ENCODE measurements at regions not wholly inside any gene's neighbourhood (a gene's known extent, or its start where the extent isn't known, plus 50 kb on each side); places are given as distances from the start of the nearest gene placed in this dataset.

DNA sequence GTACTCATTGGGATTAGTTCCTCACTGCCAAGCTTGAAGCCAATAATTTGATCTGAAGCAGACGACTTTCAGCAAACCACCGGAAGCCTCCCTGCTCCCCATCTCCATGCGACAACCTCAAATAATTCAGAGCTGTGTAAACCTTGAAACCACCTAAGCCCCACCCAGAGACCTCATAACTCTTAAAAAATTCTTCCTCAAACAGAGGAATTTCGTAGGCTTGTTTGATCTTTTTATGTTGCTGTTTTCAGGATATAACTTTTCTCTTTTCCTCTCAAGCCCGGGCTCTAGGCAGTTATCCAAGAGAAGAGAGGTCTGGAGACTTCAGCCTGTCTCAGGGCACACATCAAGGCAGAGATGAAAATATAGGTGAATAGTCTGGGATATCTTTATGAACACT, 311.6 kb downstream of the KCNRG start:
- DNase-seq: no peak

DNA sequence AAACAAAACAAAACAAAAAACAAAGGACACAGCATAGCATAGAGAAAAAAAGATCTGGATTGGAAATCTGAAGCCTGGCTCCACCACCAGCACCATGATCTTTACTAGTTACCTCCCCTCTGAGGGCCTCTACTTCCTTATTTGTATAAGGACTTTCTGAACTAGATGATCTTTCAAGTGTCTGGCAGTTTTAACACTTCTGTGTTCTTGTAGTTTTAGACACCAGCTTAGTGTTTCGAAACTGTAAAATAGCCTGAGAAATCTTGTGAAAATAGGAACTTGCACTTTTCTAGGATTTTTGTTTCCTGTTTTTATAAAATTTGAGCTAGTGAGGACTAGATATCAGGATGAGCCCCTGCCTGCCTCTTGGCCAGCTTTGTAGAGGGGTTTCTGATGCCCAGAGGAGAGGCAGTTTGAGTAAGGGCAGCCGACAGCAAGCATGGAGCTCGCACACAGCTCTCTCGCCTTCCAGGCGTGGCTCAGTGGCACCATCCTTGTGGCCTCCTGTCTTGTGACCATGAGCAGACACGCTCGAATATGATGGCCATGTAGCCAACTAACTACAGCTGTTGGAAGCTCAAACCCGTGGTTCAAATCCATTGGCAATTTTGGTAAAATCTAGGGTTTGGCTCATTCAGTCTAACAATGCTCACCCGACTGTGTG, 319.0 kb downstream of the KCNRG start:
- DNase-seq: no peak

DNA sequence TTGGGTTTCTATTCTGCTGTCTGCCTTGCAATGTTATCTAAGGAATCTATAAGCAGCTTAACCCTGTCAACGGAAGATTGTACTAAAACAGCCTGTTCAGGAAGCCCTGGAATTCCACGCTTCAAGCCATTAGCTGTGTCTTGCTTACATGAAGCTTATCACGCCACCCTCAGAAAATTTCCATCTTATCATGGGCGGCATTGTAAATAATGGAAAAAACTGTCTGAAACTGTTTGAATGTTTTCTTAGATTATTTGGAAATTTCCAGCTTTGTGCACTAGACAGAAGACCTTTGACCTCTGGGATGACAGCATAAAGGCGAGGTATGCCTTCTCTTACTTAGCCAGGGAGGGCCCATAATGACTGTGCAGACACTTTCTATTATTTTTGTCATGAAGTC, 319.7 kb downstream of the KCNRG start:
- no peak for DNase-seq

DNA sequence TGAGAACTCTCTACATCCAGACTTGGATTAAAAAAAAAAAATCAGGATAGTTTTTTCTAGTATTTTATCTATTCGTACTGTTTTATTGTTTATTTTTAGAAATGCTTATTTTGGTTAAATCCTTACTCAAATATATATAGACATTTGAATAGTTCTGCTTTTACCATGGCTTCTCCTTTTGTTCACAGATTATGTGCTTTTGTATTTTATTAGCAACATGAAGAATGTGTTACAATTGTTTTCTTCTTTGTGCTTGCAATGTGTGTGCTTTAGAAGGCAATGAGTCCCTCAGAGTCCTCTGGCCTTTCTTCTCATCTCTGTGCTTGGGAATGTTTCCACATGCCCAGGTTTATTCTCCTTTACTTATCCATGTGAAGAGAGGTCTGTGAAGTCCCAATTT, 324.0 kb downstream of the KCNRG start:
- DNase-seq: no peak

DNA sequence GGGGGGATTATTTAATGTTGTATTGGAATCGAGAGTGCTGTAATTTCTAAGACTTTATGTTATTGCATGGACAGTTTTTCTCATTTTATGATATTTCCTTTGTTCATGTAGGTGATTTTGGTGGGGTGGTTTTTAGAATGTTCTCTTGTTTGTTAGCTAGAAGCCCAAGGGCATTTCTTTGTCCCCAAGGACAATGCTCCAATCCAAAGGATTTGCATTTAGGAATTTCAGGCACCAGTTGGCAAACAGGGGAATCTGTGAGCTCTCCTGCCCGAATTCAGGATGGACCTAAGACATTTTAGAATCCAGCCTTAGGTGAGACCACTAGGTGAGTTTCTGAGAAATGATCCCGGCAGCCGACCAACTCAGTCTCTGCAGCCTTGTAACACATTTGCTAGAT, 324.9 kb downstream of the KCNRG start:
- no peak for DNase-seq

DNA sequence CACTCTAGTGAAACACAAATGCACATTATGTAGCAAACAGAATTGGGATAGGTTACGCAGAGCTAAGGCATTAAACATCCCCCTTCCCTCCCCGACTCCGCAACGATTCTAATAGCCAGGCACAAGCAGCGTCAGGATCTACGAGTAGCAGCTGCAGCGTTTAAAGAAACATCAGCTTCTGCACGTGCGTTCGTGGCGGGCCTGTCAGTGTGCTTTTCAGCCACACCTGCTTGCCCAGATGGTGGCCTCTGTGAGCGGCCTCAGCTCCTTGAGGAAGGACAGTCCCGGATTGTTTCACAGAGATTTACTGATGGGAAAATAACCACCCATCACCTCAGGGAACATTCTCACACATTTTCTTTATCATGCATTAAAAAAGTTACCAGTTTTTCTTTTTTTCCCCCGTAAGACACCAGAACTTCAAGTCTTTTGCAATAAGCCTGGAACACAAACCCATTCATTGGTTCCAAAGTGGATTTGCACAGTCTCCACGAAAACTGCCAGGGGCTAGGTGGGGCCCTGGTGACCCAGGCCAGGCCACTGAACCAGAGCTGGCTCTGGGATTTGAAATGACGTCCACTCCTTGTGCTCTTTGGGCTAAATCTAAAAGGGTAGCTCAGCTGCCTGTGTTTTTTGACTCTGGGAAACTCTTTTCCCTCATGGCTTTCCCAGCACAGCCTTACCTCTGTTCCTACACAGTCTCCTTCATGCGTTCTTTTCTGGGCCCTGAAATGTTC, 325.5 kb downstream of the KCNRG start:
- DNase-seq: no peak

DNA sequence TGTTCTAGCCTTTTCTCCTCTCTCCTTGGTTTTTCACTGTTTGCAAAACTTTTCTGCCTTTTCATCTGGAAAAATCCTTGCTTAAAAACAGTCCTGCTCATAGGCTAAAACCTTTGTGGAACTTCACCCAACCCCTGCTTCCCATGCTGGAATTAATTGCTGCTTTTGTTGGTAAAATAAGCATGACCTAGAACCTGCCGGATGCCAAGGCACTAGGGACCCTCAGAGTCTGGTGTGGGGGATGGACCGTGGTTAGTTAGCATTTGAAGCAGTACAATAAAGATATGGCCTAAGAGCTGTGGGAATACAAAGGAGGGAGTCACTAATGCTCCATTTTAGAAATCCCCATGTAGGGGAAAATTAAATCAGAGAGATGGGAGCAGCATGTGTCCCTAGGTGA, 326.3 kb downstream of the KCNRG start:
- DNase-seq: no peak

DNA sequence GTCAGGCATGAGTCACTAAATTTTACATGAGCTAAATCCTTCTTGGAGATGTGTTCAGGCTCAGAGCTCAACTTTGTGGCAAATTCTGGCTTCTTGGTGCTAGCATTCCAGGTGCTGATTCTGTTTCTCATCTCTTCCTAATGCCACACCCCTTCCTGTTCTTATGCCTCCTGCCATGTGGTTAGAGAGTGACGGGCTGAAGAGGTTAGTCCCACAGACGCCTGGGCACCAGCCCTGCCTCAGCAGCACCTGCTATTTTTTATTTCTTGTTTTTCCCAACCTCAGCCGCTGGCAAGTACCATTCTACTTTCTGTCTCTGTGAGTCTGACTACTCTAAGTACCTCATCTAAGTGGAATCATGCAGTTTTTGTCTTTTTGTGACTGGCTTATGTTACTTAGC, 329.5 kb downstream of the KCNRG start:
- no peak for DNase-seq

DNA sequence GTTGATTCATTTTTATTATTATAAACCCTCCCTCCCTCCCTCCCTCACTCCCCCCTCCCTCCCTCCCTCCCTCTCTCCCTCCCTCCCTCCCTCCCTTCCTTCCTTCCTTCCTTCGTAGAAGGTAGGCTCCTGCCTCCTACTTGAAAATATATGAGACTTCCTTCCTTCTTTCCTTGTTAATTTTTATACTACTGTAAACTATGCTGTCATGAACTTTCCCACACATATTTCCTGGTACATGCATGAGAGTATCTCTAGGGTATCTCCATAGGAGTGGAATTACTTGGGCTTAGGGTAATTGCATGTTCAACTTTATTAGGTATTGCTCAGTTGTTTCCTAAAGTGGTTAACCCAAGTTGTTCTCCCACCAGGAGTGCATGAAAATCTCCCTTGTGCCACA, 330.6 kb downstream of the KCNRG start:
- no peak for DNase-seq

DNA sequence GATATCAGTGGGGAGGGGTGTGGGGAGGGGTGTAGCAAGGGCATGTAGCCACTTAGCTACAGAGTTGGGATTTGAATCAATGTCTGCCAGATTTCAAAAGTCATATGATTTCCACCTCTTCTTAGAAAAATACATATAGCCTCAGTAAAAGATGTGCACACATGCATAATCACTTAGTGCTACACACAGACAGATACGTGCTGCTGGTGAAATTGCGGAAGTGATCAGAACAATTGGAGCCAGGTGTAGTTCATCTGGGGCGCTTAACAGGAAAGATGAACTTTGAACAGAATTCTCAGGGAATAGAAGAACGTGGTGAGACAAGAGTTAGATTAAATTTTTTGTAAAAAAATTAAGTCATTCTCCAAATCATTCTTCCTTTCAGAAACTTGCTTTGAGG, 333.1 kb downstream of the KCNRG start:
- DNase-seq: no peak

DNA sequence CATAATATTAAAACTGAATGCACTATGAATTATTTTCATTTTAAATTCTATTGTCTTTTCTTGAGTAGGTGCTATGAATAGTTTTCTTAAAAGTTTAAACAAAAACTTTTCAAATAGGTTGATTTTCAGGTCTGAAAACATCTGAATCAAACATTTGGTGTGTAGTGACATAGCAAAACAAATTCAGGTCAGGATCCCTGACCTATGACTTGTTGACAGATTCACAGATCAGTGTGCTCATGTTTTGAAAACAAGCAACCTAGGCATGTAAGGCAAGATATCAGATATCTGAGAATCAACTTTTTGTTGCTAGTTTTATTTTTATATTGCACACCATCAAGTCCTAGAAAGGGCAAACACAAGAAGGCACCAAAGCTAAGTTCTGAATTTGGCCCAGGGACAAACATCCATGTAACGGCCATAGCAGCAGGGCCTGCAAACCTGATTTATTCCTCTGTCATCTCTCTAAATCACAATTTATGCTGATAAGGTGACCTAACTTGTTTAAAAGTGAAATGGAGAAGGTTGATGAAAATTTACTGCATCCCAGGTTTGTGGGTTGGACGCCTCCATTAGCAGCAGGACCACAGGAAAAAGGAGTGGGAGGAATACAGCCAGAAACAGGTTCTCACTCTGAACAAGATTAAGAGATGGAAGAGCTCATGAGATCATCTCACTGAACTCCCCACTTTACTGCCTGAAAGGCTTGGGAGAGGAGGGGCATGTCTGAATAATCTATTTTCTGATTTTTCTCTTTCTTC, 337.7 kb downstream of the KCNRG start:
- no peak for DNase-seq

DNA sequence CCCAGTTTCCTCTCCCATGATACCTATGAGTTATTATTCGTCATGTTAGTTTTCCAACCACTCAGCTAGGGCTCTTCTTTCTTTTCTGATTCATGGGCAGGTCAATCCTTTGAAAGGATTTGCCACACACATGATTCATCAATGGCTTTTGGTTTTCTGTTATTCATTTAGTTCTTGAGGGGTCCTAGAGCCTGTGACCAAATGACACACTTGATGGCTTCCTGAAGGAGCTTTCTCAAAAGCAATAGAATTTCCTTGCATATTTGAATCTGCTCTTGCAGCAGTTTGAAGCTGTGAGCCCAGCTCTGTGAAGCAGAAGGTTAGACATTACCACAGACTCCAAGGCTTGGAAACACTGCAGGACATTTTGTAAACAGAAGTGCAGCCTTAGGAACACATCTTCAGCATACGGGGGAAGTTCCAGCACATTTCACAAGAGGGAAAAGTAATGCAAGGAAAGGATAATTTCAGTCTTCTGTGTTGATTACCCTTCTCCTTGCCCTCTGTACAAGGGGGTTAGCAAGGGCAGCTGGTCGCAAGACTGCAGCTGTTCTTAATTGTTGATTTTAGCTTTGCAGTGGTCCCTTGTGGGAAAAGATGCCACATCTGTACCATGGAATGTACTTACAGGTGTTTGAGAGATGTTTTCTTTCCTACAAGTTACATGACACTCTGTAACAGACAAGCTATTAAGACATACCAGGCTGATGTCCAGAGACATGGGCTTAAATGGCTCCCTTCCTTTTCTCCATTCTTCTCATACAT, 338.6 kb downstream of the KCNRG start:
- DNase-seq: no peak

DNA sequence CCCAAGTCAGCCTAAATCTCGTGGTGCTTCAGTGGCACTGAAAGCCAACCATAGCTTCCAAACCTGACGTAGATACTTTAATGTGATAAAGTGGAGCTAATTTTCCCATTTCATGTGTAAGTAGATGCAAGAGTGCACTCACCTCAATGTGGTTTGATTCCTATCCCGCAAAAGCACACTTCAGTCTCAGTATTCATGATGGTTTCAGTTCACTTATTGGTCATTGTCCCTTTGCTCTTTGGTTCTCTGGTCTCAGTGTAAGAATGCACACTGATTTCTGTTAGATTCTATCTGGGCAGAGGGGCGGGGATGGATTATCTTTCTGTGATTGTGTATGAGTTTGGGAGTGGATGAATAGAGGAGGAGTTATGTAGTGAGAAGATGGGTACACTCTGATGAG, 340.6 kb downstream of the KCNRG start:
- no peak for DNase-seq

DNA sequence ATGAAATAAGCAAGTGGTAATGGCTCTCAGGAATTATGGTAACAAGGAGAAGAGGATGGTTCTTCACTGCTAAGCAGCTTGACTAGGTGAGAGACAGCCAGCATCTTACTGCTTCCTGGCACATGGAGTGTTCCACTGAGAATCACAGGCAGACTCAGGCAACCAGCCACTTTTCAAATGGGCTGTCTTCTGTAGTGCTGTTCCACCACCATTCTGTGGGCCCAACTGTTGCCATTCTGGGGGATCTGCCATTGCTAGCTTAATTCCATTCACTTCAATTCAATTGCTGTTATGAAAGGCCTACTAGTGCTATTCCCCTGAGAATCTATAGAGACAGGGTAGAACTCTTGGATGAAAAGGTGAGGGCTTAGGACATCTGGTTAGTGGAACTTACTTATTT, 341.9 kb downstream of the KCNRG start:
- DNase-seq: no peak

DNA sequence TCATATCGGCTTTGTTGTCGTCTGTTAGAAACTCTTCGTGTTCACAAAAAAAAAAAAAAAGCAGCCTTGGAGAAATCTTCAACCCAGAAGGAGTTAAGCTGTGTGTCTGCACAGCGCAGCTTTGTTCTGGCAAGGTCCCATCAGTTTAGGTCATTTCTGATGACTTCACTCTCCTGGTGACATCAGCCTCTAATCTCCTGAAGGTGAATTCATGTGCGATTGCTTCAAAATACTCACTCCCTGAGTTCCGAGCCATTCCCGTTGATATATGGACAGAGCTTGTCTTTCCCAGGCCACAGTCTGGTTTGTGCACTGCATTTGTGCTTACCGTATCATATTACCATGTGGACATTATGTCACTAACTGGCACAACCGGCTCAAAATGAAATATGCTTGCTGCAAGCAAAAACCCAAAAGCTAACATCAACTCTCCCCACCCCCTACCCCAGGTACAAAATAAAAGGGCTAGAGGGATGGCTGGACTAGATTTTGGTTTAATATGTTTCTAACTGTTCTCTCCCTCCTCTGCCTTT, 342.4 kb downstream of the KCNRG start:
- DNase-seq: no peak

DNA sequence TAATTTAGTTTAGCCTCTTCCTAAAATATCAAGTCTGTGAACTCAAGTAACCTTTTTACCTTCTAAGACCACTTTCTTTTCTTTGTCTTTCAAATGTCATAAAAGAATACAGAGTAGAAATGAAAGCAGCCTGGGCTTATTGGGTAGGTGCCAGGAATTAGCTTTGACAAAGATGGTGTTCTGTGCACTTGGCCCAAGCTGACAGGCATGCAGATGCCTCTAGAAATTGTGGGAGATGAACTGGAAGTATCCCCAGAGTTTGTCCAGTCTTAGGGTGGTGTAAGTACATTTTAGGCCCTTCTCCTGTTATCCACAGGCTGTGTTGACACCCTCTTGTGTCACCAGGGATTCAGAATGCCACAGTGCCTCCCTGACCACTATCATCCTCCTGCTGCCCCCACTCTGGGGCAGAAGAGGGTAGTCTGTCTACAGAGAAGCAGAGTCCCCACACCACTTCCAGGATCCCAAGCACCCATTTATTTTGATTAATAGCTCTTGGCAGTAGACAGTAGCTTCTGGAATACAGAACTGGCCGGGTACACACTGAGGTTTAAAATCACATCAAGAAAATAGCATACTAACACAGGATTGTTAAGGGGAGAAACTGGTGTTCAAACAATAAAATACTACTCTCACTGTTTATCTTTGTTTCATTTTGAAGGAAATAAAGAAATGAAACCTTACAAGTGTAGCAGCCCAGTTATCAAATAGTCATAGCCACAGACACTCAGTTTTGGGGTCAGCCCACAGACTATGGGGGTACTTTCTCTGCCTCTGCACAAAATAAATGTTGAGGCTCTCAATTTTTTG, 343.2 kb downstream of the KCNRG start:
- no peak for DNase-seq

DNA sequence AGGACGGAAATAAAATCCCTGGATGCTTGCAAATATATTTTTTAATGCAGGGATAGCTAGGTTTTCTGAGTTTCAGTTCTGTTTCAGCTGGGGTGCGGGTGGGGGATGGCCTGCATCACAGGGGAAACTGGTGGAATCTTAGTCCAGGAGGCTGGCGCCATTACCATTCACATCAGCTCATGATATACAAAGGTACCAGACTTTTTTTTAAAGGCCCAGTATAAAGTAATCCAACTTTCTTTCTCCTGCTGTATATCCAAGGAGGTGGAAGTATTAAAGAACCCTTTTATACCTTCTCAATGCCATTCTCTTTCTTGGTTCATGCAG, 343.8 kb downstream of the KCNRG start:
- DNase-seq: no peak

DNA sequence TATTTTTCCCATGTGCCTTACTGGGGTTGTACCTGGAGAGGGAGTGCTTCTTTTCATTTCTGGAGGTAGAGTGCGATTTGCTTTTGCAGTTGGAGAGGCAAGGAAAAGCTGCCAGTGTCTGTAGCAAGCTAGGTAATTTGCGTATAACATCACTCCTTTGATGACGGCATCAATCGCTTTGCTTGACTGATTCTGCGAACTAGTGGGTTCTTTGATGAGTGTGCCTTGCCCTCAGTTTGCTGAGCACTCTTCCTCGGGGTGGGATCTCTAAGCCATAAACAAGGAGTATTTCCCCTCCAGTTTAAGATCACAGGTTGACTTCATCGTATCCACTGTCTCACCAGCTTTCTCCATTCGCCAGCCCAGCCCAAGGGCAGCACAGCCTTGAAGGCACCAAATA, 344.5 kb downstream of the KCNRG start:
- no peak for DNase-seq

DNA sequence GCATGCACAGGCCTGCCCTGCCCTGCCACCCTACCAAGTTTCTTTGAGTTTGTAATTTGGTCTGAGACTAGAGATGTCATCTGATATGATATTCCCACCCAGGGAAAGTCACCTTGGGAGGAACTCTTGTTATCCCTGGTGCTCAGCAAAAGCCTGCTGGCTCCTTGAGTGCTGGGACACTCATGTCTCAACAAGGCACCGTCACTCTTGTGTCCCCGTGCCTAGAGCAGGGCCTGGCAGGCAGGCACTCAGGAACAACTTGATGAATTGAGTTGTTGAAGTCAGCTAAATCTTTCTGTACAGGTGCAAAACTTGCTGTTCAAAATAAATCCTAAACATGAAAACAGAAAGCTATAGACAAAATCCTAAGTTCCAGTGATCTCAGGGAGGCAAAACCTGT, 345.4 kb downstream of the KCNRG start:
- DNase-seq: no peak

DNA sequence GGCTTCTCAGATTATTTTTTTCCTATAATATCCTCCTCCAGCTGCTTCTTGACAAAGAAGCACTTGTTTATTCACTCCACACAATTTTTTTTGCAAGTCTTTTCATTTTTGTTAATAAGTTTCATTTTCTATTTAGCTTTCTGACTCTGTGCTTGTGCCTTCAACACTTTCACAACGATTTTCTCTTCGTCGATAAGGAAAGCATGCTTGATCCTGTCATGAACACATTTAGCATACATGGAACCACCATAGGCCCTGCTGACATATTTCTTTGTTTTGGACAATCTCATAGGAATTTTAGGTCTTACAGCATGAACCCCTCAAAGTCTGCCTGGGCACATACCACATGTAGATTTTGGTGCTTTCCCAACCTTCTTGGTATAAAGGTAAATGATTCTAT, 346.0 kb downstream of the KCNRG start:
- no peak for DNase-seq

DNA sequence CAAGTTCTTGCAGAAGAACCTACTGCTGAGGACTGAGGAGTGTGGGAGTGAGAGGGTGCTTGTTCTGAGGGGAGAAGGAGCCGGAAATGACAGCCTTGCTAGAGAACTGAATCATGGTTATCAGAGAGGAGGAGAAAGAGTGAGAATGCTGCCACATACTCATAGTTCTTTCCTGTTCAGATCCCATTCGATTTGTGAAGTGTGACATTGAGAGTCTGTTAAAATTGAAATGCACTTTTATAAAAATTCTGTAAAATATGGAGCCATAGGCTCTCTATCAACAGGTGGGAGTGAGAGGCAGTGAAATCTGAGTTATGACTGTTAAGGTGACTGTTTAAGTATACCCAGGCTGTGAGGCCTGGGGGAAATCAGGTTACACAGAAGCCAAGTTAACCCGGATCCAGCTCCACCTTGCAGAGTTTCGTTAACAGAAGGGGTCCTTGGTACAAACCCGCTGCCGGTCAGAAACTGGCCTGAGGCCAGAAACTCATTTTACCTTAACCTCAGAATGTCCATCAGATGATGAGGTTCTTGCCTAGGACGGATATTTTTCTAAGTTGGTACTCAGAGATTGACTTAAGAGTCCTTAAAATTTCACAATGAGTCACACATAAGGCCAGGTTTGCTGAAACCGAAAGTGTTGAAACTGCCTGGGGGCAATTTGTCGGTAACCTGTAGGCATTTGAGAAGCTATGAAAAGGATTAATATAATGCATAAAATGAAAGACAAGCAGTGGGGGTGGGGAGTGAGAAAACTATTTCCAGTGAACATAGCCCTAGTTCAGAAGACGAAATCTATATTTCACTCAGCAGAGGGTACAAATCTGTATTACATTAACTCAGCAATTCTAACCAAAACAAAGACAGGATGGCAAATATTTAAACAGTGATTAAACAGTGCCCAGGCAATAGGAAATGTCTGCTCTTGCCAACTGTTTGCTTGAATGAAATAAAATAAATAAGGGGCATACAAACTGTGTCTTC, 350.5 kb downstream of the KCNRG start:
- no peak for DNase-seq
